ENCODE measurements at regions not wholly inside any gene's neighbourhood (a gene's known extent, or its start where the extent isn't known, plus 50 kb on each side); places are given as distances from the start of the nearest gene placed in this dataset.

DNA sequence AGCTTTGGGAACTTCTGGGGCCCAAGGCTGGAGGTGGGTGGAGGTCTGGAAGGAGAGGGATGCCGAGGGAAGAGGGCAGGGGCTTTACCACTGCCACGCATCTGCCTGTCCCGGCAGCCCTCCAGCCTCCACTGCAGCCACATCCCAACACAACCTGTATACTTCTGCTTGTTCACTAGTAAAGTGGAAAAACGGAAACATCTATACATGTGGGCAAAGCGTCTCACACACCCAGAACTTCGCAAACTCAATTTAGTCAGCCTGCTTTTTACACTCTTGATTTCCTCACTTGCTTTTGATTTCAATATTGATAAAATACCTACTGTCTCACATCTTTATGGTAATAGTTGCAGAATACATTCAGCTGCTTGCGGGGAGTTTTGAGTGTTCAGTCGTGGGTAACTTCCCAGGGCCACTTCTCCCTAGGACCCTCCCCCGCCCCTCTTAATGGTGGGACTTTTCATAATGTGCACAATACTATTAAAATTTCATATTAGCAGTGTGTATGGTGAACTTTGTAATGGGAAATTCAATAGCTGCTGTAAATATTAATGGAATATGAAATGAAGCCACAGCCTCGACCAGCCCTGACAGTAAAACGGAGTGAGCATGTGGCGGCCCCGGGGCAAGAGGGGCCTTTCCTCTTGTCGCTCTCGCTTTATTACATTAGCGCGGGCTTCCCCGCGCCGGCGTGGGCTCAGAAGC, 85.2 kb downstream of the NR2F2 start:
- DNase-seq = no peak

- no peak for DNase-seq
Observed at GRCh38 chr15:96416218-96416933, 85.9 kb downstream of the NR2F2 start.

DNA sequence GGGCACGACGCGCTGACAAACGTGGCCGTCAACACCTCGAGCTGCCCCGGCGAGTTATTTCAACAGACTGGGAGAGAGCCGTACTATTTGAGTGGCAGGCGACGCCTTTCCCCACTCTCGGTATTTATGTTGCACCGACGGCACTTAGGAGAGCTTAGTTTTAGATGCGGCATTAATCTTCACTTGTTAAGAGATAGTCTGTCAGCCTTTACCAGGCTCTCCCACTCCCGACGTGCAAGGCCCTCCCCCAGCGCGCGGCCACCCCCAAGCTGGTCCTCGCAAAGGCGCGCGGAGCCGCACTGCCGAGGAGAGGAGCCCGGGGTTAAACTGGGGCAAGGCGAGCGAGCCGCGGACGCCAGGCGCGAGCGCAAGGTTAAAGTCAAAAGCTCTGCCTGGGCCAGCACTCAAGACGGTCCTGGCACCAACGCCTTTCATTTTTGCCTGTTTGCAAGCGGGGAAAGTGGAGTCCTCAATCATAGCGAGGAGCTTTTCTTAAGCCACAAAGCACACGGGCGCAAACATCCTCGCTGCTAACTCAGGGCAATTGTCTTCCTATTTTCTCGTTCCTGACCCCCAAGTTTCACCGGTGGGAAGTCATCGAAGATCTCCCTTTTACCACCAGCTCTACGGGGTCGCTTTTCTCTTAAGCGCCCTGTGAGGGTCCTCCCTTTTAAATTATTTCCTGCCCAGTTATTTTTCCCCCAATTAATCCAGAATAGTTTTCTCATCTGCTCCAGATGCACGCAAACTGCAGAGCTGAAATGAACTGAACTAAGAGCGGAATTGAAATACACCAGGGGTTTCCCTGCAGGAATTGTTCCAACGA, 86.6 kb downstream of the NR2F2 start:
- no peak for DNase-seq

DNA sequence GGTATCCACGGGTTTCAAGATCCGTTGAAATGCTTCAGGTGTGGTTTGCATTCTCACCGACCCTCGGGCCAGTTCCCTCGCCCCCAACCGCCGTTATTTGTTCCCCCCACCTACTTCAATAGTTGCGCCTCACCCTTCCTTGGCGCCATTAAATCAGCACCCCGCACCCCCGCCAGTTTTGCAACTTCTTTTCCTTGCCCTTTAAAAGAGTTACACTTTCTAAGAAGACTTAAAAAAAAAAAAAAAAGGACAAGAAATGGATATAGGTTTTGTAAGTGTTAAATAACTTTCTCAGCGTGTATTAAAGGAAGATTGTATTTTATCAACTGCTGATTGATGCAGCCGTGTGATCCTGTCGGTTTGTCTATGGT, 87.2 kb downstream of the NR2F2 start:
- DNase-seq = no peak

DNA sequence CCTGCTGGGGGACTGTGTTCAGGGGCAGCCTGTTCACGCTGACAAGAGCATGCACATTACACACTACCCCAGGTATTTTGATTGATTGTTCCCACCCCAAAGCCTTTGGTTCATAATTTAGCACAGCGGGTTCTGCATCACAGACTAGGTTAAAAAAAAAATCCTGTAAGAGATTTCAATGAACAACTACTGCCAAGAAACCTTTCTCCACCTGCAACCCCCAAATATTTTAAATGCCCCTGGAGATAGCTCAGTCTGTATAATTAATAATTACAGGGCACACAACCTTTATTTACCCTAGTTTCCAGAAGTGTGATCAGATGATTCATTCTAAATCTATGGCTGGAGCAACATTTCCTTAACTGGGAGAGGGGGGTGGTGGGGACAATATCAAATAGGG, 87.6 kb downstream of the NR2F2 start:
- no peak for DNase-seq

- DNase-seq = no peak
Observed at GRCh38 chr15:96421178-96421601, 90.7 kb downstream of the NR2F2 start.

GRCh38 chr15:96422125-96422524, 91.6 kb downstream of the NR2F2 start:
- DNase-seq = no peak

DNA sequence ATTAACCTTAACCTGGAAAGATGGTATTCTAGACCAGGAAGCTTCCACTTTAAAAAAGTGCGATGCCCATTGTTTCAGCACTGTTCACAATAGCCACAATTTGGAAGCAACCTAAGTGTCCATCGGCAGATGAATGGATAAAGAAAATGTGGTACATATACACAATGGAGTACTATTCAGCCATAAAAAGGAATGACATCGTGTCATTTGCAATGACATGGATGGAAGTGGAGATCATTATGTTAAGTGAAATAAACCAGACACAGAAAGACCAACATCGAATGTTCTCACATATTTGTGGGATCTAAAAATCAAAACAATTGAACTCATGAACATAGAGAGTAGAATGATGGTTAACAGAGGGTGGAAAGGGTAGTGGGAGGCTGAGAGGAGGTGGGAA, 94.2 kb downstream of the NR2F2 start:
- no peak for DNase-seq

- no peak for DNase-seq
Observed at GRCh38 chr15:96428742-96429141, 98.2 kb downstream of the NR2F2 start.

DNA sequence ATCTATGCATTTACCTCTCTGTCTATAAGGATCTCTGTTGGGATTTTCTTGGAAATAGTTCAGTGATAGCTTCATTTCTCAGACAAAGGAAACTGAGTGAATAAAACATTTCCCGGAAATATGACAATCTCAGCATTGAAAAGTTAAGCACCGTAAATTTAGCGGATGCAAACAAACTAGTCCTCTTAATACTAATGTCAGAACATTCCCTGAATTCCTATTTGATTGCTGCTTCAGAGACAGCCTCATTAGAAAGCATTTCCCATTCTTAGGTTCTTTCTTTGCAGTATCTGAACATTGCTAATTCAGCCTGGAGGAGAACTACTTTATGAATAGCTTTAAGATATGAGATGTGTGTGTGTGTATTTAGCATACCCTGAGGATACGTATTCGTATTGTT, 101.3 kb downstream of the NR2F2 start:
- DNase-seq = no peak

DNA sequence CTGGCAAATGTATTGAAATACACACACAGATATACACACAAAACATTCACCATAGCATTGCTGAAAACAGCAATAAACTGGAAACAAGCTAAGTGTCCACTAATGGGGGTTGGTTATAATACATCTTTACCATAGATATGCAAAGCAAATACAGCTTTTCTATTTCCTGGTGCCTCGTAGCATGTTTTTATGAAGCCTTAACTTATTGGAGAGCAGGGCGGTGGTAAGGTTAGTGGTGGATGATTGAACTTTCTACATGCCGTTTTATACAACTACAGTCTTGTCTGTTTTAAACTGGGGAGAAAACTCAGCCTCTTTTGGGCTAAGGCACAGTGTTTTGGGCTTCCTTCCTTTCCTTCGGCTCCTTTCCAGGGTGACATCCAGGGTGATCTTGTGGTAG, 104.5 kb downstream of the NR2F2 start:
- DNase-seq = no peak

DNA sequence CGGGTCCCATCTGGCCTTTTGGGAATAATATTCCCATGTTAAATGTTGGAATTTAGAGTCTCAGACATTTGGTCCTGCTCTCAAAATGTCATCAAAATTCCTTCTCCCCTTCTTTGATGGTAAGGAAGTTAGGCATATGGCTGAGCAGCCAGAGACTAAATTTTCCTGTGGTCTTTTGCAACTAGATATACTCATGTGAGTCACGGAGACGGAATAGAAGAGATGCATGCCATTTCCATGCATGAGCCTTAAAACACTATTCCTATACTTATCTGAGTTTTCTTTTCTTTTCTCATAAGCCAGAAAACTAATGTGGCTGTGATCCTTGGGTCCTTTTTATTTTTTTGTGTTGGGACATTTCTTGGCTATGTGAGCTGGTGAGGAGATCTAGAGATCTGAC, 105.3 kb downstream of the NR2F2 start:
- no peak for DNase-seq

GRCh38 chr15:96440978-96441377, 110.5 kb downstream of the NR2F2 start:
- DNase-seq = no peak

DNA sequence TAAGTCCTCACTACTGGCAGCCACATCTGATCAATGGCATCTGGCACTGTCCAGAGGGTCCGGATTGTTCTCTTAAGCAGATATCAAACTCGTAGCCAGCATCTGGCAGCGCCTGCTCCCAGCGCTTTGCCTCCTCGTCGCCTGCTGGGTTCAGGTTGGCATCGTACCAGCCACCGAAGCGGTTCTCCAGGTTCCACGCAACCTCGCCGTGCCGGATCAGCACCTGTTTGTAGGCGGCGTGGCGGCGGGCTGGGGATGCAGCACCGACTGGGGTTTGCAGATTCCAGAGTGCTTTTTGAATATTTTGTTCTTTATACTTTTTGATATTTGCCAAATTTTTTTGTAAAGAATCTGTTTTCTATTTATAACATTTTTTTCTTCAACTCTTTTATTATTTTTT, 111.6 kb downstream of the NR2F2 start:
- no peak for DNase-seq

DNA sequence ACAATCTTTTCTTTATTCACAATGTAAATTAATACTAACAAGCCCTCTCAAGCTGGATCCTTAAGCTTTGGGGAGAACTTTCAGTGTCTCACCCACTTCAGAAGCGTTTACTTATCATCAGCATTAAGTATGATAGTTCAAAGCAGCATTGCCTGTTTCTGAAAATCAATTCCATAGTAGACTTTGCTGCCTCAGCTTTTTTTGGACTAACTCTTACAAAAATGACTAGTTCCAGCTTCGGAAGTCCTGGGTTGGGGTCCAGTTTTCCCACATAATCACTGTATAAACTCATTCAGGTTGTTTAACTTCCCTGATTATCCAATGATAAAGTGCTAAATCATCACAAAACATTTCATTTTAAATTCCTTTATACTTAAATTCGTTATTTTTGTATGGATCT, 114.4 kb downstream of the NR2F2 start:
- DNase-seq = no peak

DNA sequence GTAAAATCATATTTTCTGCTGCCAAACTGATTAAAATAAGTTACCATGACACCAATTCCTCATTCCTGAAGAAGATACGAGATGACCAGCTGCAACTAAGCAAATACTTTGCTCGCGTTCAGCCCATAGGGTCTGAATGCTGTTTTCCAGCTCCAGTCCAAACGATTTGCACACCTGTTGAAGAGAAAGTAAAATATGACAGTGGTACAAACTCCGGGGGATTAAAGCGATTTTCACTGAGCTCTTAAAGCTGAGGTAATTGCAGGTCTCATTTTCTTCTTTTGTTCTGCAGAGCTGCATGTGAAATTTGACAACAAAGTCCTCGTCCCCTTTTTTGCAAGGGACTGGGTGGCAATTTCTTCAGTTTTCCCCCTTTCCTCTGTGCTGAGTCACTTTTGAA, 118.4 kb downstream of the NR2F2 start:
- DNase-seq = no peak

DNA sequence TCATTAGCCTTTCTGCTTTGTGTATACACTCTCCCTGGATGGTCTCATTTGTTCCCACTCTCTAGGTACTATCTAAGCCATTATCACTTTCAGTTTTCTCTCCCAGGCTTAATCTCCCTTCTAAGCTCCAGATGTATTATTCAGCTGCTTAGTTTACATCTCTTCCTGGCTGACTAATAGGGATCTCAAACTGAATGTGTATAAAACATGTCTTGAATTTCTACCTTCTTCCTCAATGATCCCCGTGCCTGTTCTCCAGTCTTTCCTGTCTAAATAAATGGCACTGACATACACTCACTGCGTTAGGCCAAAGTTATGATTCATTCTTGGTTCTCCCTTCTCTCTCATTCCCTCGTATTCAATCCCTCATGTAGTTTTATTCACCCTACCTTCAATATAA, 127.3 kb downstream of the NR2F2 start:
- DNase-seq = no peak

DNA sequence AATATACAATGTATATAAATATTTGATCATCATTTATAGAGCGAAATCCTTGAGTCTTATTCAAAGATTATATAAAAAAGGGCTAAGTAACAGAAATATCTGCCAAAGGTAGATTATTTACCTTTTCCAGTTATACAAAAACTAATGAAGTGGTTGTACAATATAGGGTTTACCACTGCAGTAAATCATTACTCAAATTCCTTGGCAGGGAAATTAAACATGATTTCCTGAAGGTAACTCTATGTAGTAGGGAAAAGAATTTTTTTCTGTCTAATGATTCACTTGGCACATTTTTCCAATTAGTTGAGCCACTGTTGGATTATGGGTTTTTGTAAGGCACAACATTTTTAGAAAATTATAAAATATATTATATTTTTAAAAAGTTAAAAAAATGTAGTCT, 129.6 kb downstream of the NR2F2 start:
- no peak for DNase-seq

DNA sequence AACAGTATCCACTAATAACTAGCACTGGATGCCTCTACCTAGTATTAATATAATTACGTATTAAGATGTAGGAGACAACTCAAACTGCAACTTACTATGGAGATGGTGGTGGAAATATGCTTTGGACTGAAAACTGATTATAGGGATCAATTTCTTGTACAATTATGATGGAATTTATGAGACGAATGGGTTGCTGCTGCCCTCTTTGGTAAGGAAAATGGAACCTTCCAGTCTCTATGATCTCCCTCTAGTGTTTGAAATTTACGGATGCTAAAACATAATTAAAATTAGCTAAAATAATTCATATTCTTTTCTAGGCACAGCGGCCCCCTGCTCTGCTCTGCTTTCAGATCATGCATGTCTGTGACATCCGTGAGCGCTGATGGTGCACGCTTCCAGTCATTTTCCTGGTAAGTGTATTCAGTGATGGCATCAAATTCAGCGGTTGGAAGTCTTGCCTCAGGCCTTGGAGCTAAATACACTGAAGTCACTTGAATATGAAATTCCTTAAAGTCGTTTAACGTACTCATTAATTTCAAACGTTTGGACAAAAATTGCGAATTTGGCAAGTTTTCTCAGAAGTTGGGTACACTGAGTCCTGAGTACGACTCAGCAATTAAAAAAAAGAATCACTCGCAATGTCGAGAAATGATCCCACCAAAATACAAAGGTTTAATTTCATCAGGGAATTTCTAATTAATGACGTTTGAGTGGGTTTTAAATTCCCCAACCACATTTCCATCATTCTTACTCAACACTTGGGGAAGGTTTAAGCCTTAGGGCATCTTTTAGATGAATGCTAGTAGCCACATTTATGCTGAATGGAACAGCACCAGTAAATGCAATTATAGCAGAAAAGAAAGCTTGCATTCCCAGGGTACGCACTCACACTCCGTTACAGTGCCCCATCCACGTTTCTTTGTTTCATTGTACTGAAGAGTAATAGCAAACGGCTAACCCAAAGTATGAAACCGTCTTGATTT, 132.6 kb downstream of the NR2F2 start:
- DNase-seq = no peak

DNA sequence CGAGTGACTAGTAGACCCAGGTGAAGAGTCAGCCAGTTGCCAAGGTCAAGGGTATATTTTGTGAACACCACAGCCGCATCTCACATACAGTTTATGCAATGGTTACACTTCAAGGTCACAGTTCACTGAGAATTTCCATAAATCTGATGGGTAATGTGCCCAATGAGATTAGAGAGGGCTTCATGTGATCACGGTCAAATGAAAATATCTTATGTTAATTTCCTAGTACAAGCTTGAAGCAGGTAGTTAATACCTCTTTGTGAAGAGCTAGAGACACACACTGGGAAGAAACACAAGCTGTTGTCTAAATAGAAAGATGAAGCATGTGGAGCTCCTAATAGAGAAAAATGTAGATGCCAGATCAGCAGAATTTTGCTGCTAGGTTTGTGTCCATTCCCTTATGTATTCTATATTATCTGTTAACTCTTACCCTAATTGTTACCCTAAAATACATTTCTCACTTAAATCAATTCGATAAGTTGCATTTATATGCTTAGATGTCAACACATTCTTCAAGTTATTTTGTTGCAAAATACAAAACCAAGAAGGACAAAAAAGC, 136.0 kb downstream of the NR2F2 start:
- no peak for DNase-seq

DNA sequence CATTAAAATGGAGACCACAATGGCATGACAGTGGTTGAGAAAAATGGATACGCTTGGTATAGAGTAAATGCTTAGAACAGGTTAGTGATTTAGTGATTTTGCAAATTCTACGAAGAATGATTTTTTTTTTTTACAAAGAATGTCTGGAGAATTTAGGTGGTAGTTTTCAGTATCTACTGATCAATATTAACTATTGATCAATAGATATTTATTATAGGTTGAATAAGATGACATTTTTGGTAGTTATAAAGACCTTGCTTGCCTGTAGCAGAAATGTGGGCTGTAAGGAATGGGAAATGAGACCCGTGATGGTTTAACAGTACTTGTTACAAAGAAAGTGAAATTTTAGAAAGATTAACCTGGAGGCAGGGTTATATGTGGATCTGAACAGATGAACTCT, 137.5 kb downstream of the NR2F2 start:
- no peak for DNase-seq

DNA sequence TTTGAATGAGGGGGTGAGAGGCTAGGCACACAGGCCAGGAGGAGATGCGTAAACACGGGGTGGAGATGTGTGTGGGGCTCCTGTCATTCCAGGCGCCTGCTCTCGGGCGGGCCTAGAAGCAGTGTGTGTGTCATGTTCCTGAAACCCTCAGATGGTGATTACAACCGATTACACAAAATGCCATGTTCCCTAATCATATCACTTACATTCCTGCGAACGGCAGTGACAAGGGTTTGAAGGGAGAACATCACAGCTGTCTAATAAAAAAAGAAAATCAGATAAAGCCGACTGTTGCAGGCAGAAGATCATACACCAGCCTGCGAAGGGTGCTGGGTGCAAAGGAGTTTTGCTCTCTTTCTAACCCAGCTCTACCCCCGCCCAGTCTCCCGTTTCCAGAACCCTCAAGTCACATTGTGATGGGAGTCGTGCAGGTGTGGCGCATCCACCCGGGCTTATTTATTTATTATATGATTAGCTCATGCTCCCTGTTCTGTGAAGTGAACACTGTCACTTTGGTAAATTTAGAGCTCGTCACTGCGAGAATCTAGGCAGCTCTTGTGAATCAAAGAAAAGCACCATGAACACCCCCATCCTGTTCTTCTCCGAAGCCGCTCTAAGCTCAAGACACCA, 140.3 kb downstream of the NR2F2 start:
- no peak for DNase-seq
